ENCODE measurements at regions not wholly inside any gene's neighbourhood (a gene's known extent, or its start where the extent isn't known, plus 50 kb on each side); places are given as distances from the start of the nearest gene placed in this dataset.

DNA sequence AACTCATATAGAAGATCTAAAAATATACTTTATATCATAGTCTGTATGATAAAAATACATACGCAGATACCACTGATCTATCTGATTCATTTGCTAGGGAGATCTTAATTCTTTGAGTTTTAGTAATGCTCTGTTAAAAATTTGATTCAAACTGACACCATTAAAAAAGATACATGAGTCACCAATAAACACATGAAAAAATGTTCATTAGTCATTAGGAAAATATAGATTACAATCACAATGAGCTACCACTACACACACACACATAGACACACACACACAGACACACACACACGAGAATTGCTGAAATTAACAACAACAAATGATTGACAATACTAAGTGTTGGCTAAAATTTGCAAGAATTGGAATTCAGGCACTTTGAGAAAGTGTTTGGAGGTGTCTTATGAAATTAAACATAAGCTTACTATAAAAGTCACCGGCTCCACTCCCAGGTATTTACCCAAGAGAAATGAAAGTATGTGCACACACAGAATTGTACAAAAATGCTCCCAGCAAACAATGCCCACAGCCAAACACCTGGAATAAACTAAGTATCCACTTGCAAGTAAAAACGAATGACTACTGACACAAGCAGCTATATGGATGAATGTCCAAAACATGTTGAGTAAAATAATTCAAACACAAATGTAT lies 117.7 kb upstream of the GGTLC1 start:
- H3K27ac Mint-ChIP-seq = no peak overlapping the region
- H3K36me3 Mint-ChIP-seq (ENCODE audit: low read depth) = no peaks in the 10 kb centered on the region
- Histone ChIP-seq H3K27ac (ENCODE audit: low read depth, low read length) (no peak overlapping the region), H3K4me1 (ENCODE audit: control insufficient read depth, insufficient read depth, low read length) (no peaks in the 10 kb centered on the region), H3K27me3 (ENCODE audit: control insufficient read depth, insufficient read depth, low read length, poor library complexity, severe bottlenecking) (no peaks in the 10 kb centered on the region), H3K36me3 (ENCODE audit: control insufficient read depth, insufficient read depth, low read length) (no peaks in the 10 kb centered on the region), H3K4me3 (ENCODE audit: low read length) (no peak overlapping the region), H3K9me3 (ENCODE audit: control insufficient read depth, low read length) (no peaks in the 10 kb centered on the region), H3K9ac (ENCODE audit: extremely low read depth, low read length, poor library complexity, severe bottlenecking) (no peak overlapping the region)
- DNase-seq = no peak
- no peaks in the 10 kb centered on the region for H3K9me3 Mint-ChIP-seq
- H3K4me1 Mint-ChIP-seq = peaks cover 6% of the 10 kb centered on the region
- H3K4me3 Mint-ChIP-seq = no peak overlapping the region
- H3K27me3 Mint-ChIP-seq (ENCODE audit: insufficient read depth) = peaks cover 1% of the 10 kb centered on the region
- no peak for TF ChIP-seq CTCF (conservative IDR thresholded peaks at IDR 0.05)
- 83% methylated on average over 3 of the region's 4 CpGs; no CpG with 5 or more reads in 1 of the 2 experiments for WGBS, 2 experiments (ENCODE audit: insufficient coverage in 1 of 2, insufficient read length in 1 of 2)

DNA sequence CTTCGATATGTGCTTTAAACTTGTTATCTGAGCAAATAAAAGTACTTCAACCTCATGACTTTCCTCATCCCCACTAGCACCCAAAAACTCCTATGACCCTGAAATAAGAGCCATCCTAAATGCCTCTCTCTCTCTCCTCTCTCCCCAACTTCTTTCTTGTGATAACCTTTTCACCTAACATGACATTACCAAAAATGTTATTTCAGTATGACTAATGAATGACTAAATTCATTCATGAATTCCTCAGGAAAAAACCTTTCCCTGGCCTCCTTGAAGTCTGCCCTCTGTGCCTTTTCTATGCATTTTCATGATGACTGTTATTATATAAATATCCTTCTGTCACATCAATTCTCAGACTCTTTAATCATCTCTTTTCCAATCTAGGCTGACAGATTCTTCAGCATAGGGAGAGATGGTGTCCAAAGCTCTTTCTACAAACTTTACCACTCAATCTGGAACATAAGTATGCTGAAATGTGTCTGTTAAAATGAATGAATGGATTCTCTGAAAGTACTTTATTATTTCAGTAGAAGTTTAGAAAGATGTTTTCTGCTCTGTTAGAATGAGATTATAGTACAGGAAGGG lies 114.3 kb upstream of the GGTLC1 start:
- Histone ChIP-seq H3K9ac (ENCODE audit: extremely low read depth, low read length, poor library complexity, severe bottlenecking) (no peak overlapping the region), H3K36me3 (ENCODE audit: control insufficient read depth, insufficient read depth, low read length) (no peaks in the 10 kb centered on the region), H3K27ac (ENCODE audit: low read depth, low read length) (no peak overlapping the region), H3K27me3 (ENCODE audit: control insufficient read depth, insufficient read depth, low read length, poor library complexity, severe bottlenecking) (no peaks in the 10 kb centered on the region), H3K9me3 (ENCODE audit: control insufficient read depth, low read length) (no peaks in the 10 kb centered on the region), H3K4me3 (ENCODE audit: low read length) (no peak overlapping the region), H3K4me1 (ENCODE audit: control insufficient read depth, insufficient read depth, low read length) (no peaks in the 10 kb centered on the region)
- H3K9me3 Mint-ChIP-seq = no peaks in the 10 kb centered on the region
- H3K27me3 Mint-ChIP-seq (ENCODE audit: insufficient read depth) = peaks cover 1% of the 10 kb centered on the region
- H3K36me3 Mint-ChIP-seq (ENCODE audit: low read depth) = no peaks in the 10 kb centered on the region
- 95 to 100% methylated on average over 1 of the region's 1 CpG for WGBS, 2 experiments (ENCODE audit: insufficient coverage in 1 of 2, insufficient read length in 1 of 2)
- H3K27ac Mint-ChIP-seq = no peak overlapping the region
- no peak for TF ChIP-seq CTCF (conservative IDR thresholded peaks at IDR 0.05)
- H3K4me3 Mint-ChIP-seq = no peak overlapping the region
- peaks cover 8% of the 10 kb centered on the region for H3K4me1 Mint-ChIP-seq
- DNase-seq = no peak

DNA sequence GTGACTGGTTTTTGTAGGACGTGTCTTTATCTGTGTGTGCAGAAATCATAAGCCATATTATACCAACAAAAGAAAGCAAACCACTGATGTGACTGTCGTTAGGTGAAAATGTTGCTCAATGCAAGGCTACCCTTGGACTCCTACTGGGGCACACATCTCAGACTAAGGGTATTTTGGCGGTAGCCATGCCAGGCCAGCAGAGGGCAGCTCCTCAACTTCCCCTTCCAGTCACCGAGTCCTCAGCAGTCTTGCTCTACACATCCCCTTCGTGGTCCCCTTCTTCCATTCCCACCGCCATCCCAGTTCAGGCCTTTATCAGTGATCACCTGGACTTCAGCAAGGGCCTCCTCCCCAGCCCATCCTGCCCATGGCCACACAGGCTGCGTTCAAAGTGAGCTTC lies 113.7 kb upstream of the GGTLC1 start:
- peak; percentile 86 for DNase-seq
- Histone ChIP-seq H3K9me3 (ENCODE audit: control insufficient read depth, low read length) (no peaks in the 10 kb centered on the region), H3K9ac (ENCODE audit: extremely low read depth, low read length, poor library complexity, severe bottlenecking) (no peak overlapping the region), H3K36me3 (ENCODE audit: control insufficient read depth, insufficient read depth, low read length) (no peaks in the 10 kb centered on the region), H3K4me3 (ENCODE audit: low read length) (no peak overlapping the region), H3K4me1 (ENCODE audit: control insufficient read depth, insufficient read depth, low read length) (no peaks in the 10 kb centered on the region), H3K27ac (ENCODE audit: low read depth, low read length) (no peak overlapping the region), H3K27me3 (ENCODE audit: control insufficient read depth, insufficient read depth, low read length, poor library complexity, severe bottlenecking) (no peaks in the 10 kb centered on the region)
- peak; percentile 84 for TF ChIP-seq CTCF (conservative IDR thresholded peaks at IDR 0.05)
- 54 to 62% methylated on average over 7 of the region's 7 CpGs for WGBS, 2 experiments (ENCODE audit: insufficient coverage in 1 of 2, insufficient read length in 1 of 2)
- no peaks in the 10 kb centered on the region for H3K9me3 Mint-ChIP-seq
- H3K27me3 Mint-ChIP-seq (ENCODE audit: insufficient read depth) = peaks cover 1% of the 10 kb centered on the region
- H3K27ac Mint-ChIP-seq = peak overlapping the region; percentile 26
- H3K36me3 Mint-ChIP-seq (ENCODE audit: low read depth) = no peaks in the 10 kb centered on the region
- peaks cover 9% of the 10 kb centered on the region for H3K4me1 Mint-ChIP-seq
- H3K4me3 Mint-ChIP-seq = no peak overlapping the region
